Tibial nerve (tissue), 4 donors: ENCODE measurements at regions not wholly inside any gene's neighbourhood (a gene's known extent, or its start where the extent isn't known, plus 50 kb on each side); places are given as distances from the start of the nearest gene placed in this dataset.

ENCODE experiments used
- EP300 ChIP-seq, 2 donors: sonication (generic); formaldehyde crosslinking; IDR thresholded peaks; one replicate each; pipeline ENCODE4 v1.6.1; 2017; ENCODE audit warnings: antibody characterized with exemption in 2 of 2, mild to moderate bottlenecking in 1 of 2
- POLR2A ChIP-seq, 2 donors: fragments of 450-650 bp; IDR thresholded peaks; one replicate each; pipeline ENCODE4 v1.6.1; 2017; ENCODE audit warnings: antibody characterized with exemption in 2 of 2, mild to moderate bottlenecking in 2 of 2, moderate library complexity in 2 of 2
- TF ChIP-seq, protein P1 (sequence below), 5 experiments: fragments of 200-600 bp in 3 of 5; fragments of 450-650 bp in 2 of 5; sonication (generic) in 3 of 5; IDR thresholded peaks; one replicate each; pipeline ENCODE4 v1.5.1; 2016 to 2019; ENCODE audit warnings: antibody characterized with exemption in 5 of 5, mild to moderate bottlenecking in 3 of 5, moderate library complexity in 2 of 5

GRCh38 chr12:76643438-76643837 lies 83.9 kb upstream of the OSBPL8 start:
- TF ChIP-seq, protein P1, sequence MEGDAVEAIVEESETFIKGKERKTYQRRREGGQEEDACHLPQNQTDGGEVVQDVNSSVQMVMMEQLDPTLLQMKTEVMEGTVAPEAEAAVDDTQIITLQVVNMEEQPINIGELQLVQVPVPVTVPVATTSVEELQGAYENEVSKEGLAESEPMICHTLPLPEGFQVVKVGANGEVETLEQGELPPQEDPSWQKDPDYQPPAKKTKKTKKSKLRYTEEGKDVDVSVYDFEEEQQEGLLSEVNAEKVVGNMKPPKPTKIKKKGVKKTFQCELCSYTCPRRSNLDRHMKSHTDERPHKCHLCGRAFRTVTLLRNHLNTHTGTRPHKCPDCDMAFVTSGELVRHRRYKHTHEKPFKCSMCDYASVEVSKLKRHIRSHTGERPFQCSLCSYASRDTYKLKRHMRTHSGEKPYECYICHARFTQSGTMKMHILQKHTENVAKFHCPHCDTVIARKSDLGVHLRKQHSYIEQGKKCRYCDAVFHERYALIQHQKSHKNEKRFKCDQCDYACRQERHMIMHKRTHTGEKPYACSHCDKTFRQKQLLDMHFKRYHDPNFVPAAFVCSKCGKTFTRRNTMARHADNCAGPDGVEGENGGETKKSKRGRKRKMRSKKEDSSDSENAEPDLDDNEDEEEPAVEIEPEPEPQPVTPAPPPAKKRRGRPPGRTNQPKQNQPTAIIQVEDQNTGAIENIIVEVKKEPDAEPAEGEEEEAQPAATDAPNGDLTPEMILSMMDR (IDR thresholded peaks at IDR 0.05): no peak
- TF ChIP-seq EP300 (IDR thresholded peaks at IDR 0.05) (no peak), POLR2A (IDR thresholded peaks at IDR 0.05) (no peak)
